ENCODE measurements at regions not wholly inside any gene's neighbourhood (a gene's known extent, or its start where the extent isn't known, plus 50 kb on each side); places are given as distances from the start of the nearest gene placed in this dataset.

- no peak overlapping the region for H3K4me3 Mint-ChIP-seq (ENCODE audit: low read depth)
- no peaks in the 10 kb centered on the region for H3K9me3 Mint-ChIP-seq (ENCODE audit: low read depth)
- H3K27ac Mint-ChIP-seq: no peak overlapping the region
- peak; percentile 97 for TF ChIP-seq CTCF (IDR thresholded peaks at IDR 0.05; ENCODE audit: unreplicated experiment)
- H3K36me3 Mint-ChIP-seq (ENCODE audit: insufficient read depth): no peaks in the 10 kb centered on the region
- DNase-seq (ENCODE audit: low spot score, unreplicated experiment): peak; percentile 66
- no peaks in the 10 kb centered on the region for H3K4me1 Mint-ChIP-seq (ENCODE audit: low read depth)
- peaks cover 30% of the 10 kb centered on the region for H3K27me3 Mint-ChIP-seq
Observed at GRCh38 chr20:39268981-39269461, 306.9 kb downstream of the DHX35 start.

GRCh38 chr20:39268491-39268951, 306.4 kb downstream of the DHX35 start:
- Mint-ChIP-seq H3K4me1 (ENCODE audit: low read depth) (no peaks in the 10 kb centered on the region), H3K36me3 (ENCODE audit: insufficient read depth) (no peaks in the 10 kb centered on the region), H3K27me3 (peaks cover 30% of the 10 kb centered on the region), H3K27ac (no peak overlapping the region), H3K9me3 (ENCODE audit: low read depth) (no peaks in the 10 kb centered on the region), H3K4me3 (ENCODE audit: low read depth) (no peak overlapping the region)
- DNase-seq (ENCODE audit: low spot score, unreplicated experiment): no peak
- TF ChIP-seq CTCF (IDR thresholded peaks at IDR 0.05; ENCODE audit: unreplicated experiment): no peak

- H3K27ac Mint-ChIP-seq: no peak overlapping the region
- H3K4me3 Mint-ChIP-seq (ENCODE audit: low read depth): no peak overlapping the region
- H3K36me3 Mint-ChIP-seq (ENCODE audit: insufficient read depth): no peaks in the 10 kb centered on the region
- no peak for TF ChIP-seq CTCF (IDR thresholded peaks at IDR 0.05; ENCODE audit: unreplicated experiment)
- DNase-seq (ENCODE audit: low spot score, unreplicated experiment): no peak
- peaks cover 30% of the 10 kb centered on the region for H3K27me3 Mint-ChIP-seq
- no peaks in the 10 kb centered on the region for H3K4me1 Mint-ChIP-seq (ENCODE audit: low read depth)
- H3K9me3 Mint-ChIP-seq (ENCODE audit: low read depth): no peaks in the 10 kb centered on the region
Observed at GRCh38 chr20:39266989-39267388, 304.8 kb downstream of the DHX35 start.

- Mint-ChIP-seq H3K27ac (no peak overlapping the region), H3K9me3 (ENCODE audit: low read depth) (no peaks in the 10 kb centered on the region), H3K27me3 (peaks cover 33% of the 10 kb centered on the region), H3K36me3 (ENCODE audit: insufficient read depth) (no peaks in the 10 kb centered on the region), H3K4me1 (ENCODE audit: low read depth) (peaks cover 3% of the 10 kb centered on the region), H3K4me3 (ENCODE audit: low read depth) (no peak overlapping the region)
- DNase-seq (ENCODE audit: low spot score, unreplicated experiment): peak; percentile 40
- peak; percentile 86 for TF ChIP-seq CTCF (IDR thresholded peaks at IDR 0.05; ENCODE audit: unreplicated experiment)
Observed at GRCh38 chr20:39264506-39265172, 302.5 kb downstream of the DHX35 start.

- H3K27me3 Mint-ChIP-seq: peaks cover 32% of the 10 kb centered on the region
- no peaks in the 10 kb centered on the region for H3K9me3 Mint-ChIP-seq (ENCODE audit: low read depth)
- no peak for DNase-seq (ENCODE audit: low spot score, unreplicated experiment)
- no peaks in the 10 kb centered on the region for H3K36me3 Mint-ChIP-seq (ENCODE audit: insufficient read depth)
- H3K27ac Mint-ChIP-seq: no peak overlapping the region
- H3K4me1 Mint-ChIP-seq (ENCODE audit: low read depth): peaks cover 3% of the 10 kb centered on the region
- no peak for TF ChIP-seq CTCF (IDR thresholded peaks at IDR 0.05; ENCODE audit: unreplicated experiment)
- no peak overlapping the region for H3K4me3 Mint-ChIP-seq (ENCODE audit: low read depth)
Observed at GRCh38 chr20:39263076-39263475, 300.9 kb downstream of the DHX35 start.

Data from progenitor cell of endocrine pancreas (in vitro differentiated cells).